ENCODE measurements at regions not wholly inside any gene's neighbourhood (a gene's known extent, or its start where the extent isn't known, plus 50 kb on each side); places are given as distances from the start of the nearest gene placed in this dataset.

GRCh38 chr16:9479008-9479407 is 387.6 kb downstream of the HAPSTR1 start:
- TF ChIP-seq CTCF (IDR thresholded peaks at IDR 0.05; ENCODE audit: extremely low read depth in 1 of 2, insufficient read depth in 1 of 2, low read depth in 1 of 2, low read length in 2 of 2), result no peak
- no peak for TF ChIP-seq POLR2A (IDR thresholded peaks at IDR 0.05; ENCODE audit: low read depth, low read length)
